AG10803 (cell line): ENCODE measurements at regions not wholly inside any gene's neighbourhood (a gene's known extent, or its start where the extent isn't known, plus 50 kb on each side); places are given as distances from the start of the nearest gene placed in this dataset.

Experiments used
- DNase-seq: peaks from one replicate; pipeline ENCODE4 v3.0.0; 2010; ENCODE audit warnings: low read depth
- H3K4me3 ChIP-seq: 2 replicates; pipeline ENCODE4 v1.5.1; 2011; ENCODE audit warnings: mild to moderate bottlenecking, low read length, control low read depth
- CTCF ChIP-seq: conservative IDR thresholded peaks from 2 replicates; pipeline ENCODE4 v1.5.1; 2011; ENCODE audit warnings: mild to moderate bottlenecking, low read length, control low read depth, inconsistent platforms

GRCh38 chr11:94678236-94678635 lies 89.9 kb upstream of the AMOTL1 start:
- no peak for TF ChIP-seq CTCF
- no peak overlapping the region for H3K4me3 ChIP-seq

GRCh38 chr11:94678901-94679300 lies 89.3 kb upstream of the AMOTL1 start:
- TF ChIP-seq CTCF, result no peak
- no peak for DNase-seq
- H3K4me3 ChIP-seq, result no peak overlapping the region

More at GRCh38 chr11:94678236-94678635, 89.9 kb upstream of the AMOTL1 start:
- DNase-seq, result no peak

GRCh38 chr11:94680426-94680825 lies 87.7 kb upstream of the AMOTL1 start:
- no peak overlapping the region for H3K4me3 ChIP-seq
- no peak for TF ChIP-seq CTCF
- DNase-seq, result no peak

- no peak for TF ChIP-seq CTCF
- H3K4me3 ChIP-seq, result no peak overlapping the region
- DNase-seq, result no peak
Observed at GRCh38 chr11:94681140-94681539, 87.0 kb upstream of the AMOTL1 start.

- TF ChIP-seq CTCF, result no peak
- H3K4me3 ChIP-seq, result no peak overlapping the region
- DNase-seq, result no peak
Observed at GRCh38 chr11:94681852-94682251, 86.3 kb upstream of the AMOTL1 start.

- DNase-seq, result no peak
- no peak overlapping the region for H3K4me3 ChIP-seq
- TF ChIP-seq CTCF, result no peak
Observed at GRCh38 chr11:94694309-94695060, 73.7 kb upstream of the AMOTL1 start.

- no peak for DNase-seq
- no peak for TF ChIP-seq CTCF
- no peak overlapping the region for H3K4me3 ChIP-seq
Observed at GRCh38 chr11:94697156-94697555, 71.0 kb upstream of the AMOTL1 start.
